GM12892 (cell line): ENCODE measurements at regions not wholly inside any gene's neighbourhood (a gene's known extent, or its start where the extent isn't known, plus 50 kb on each side); places are given as distances from the start of the nearest gene placed in this dataset.

Experiments used
- POLR2A ChIP-seq: IDR thresholded peaks from 2 replicates; pipeline ENCODE4 v1.6.1; 2011; ENCODE audit warnings: low read depth, low read length, control low read depth
- POLR2AphosphoS5 ChIP-seq: IDR thresholded peaks from 2 replicates; pipeline ENCODE4 v1.6.1; 2011; ENCODE audit warnings: low read depth, low read length, control low read depth
- TAF1 ChIP-seq: IDR thresholded peaks from 2 replicates; pipeline ENCODE4 v1.6.1; 2011; ENCODE audit warnings: low read depth, mild to moderate bottlenecking, control low read depth, low read length, borderline replicate concordance

DNA sequence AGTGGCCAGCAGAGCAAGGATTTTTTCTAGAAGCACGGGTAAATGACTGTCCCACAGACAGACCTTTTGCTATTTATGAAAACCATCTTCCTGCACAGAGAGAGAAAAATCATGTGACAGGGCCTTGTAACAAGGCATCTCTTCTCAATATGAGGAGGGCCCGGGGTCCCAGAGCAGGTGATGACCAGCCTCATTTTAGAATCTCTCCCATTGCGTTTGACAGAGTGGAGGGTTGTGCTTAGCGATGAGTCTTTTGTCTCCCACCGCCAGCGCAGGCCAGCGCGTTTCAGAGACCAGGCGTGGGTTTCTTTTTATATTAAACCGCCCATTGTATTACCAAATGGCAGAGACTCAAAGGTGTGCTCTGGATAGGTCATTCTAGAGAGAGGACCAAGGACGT, 97.4 kb upstream of the UBL3 start:
- TF ChIP-seq POLR2A (no peak), POLR2AphosphoS5 (no peak), TAF1 (no peak)
